Sigmoid colon (tissue), 6 donors: ENCODE measurements at regions not wholly inside any gene's neighbourhood (a gene's known extent, or its start where the extent isn't known, plus 50 kb on each side); places are given as distances from the start of the nearest gene placed in this dataset.

Source experiments
- DNase-seq: peaks from one replicate; pipeline ENCODE4 v3.0.0-alpha.2; 2019
- H3K27ac ChIP-seq, 4 donors: fragments of 200-600 bp; sonication (generic); one replicate each; pipeline ENCODE4 v1.5.1; 2016 to 2019; ENCODE audit warnings: mild to moderate bottlenecking in 1 of 4
- H3K27me3 ChIP-seq, 3 donors: fragments of 200-600 bp; sonication (generic); one replicate each; pipeline ENCODE4 v1.5.1; 2019; ENCODE audit warnings: mild to moderate bottlenecking in 1 of 3
- H3K36me3 ChIP-seq, 4 donors: fragments of 200-600 bp; sonication (generic); one replicate each; pipeline ENCODE4 v1.5.1; 2016 to 2019
- H3K4me1 ChIP-seq, 4 donors: fragments of 200-600 bp; sonication (generic); one replicate each; pipeline ENCODE4 v1.5.1; 2017 to 2019
- H3K4me3 ChIP-seq, 4 donors: fragments of 200-600 bp; sonication (generic); one replicate each; pipeline ENCODE4 v1.5.1; 2017 to 2019; ENCODE audit warnings: mild to moderate bottlenecking in 2 of 4, moderate library complexity in 1 of 4
- H3K9me3 ChIP-seq, 4 donors: fragments of 200-600 bp in 3 of 4; sonication (generic) in 3 of 4; one replicate each; pipeline versions ENCODE4 v1.5.1 to v1.6.1; 2013 to 2019
- CTCF ChIP-seq, 4 experiments: fragments of 450-650 bp in 3 of 4; fragments of 200-600 bp in 1 of 4; IDR thresholded peaks; one replicate each; pipeline ENCODE4 v1.5.1; 2016 to 2019; ENCODE audit warnings: antibody characterized with exemption in 4 of 4, mild to moderate bottlenecking in 3 of 4, moderate library complexity in 2 of 4
- EP300 ChIP-seq, 4 donors: sonication (generic); formaldehyde crosslinking; IDR thresholded peaks; one replicate each; pipeline ENCODE4 v1.6.1; 2017; ENCODE audit warnings: antibody characterized with exemption in 4 of 4
- POLR2A ChIP-seq, 2 donors: fragments of 450-650 bp; IDR thresholded peaks; one replicate each; pipeline ENCODE4 v1.6.1; 2016; ENCODE audit warnings: antibody characterized with exemption in 2 of 2, mild to moderate bottlenecking in 2 of 2, moderate library complexity in 2 of 2
- POLR2AphosphoS5 ChIP-seq, 4 donors: sonication (generic); formaldehyde crosslinking; IDR thresholded peaks; one replicate each; pipeline ENCODE4 v1.6.1; 2017; ENCODE audit warnings: antibody characterized with exemption in 4 of 4
- WGBS, 2 donors: extraction: QIAGEN DNeasy Blood & Tissue Kit; methylation state at CpG; one replicate each; pipeline ENCODE4 v1.1.7; 2013; 5-methylcytosine and 5-hydroxymethylcytosine counted together
- intact Hi-C: fragments of 100-400 bp; cut with DNase I; formaldehyde crosslinking; loops from one replicate; pipeline ENCODE4 v1.15.1; 2023
- donor health status: healthy with polysubstance abuse.
- donor health status: healthy.

GRCh38 chr4:91990726-91991125 lies 313.0 kb upstream of the GRID2 start:
- no peak overlapping the region for H3K4me3 ChIP-seq
- TF ChIP-seq EP300 (IDR thresholded peaks at IDR 0.05) (no peak), POLR2AphosphoS5 (IDR thresholded peaks at IDR 0.05) (no peak), POLR2A (IDR thresholded peaks at IDR 0.05) (no peak), CTCF (IDR thresholded peaks at IDR 0.05) (no peak)
- no peak overlapping the region for H3K27ac ChIP-seq
- H3K27me3 ChIP-seq: no peaks in the 10 kb centered on the region
- no peaks in the 10 kb centered on the region for H3K9me3 ChIP-seq
- 64 to 71% methylated on average over 2 of the region's 2 CpGs for WGBS, 2 donors
- H3K36me3 ChIP-seq: no peaks in the 10 kb centered on the region
- no peaks in the 10 kb centered on the region for H3K4me1 ChIP-seq
- intact Hi-C loops: no loop called here
- DNase-seq: no peak

DNA sequence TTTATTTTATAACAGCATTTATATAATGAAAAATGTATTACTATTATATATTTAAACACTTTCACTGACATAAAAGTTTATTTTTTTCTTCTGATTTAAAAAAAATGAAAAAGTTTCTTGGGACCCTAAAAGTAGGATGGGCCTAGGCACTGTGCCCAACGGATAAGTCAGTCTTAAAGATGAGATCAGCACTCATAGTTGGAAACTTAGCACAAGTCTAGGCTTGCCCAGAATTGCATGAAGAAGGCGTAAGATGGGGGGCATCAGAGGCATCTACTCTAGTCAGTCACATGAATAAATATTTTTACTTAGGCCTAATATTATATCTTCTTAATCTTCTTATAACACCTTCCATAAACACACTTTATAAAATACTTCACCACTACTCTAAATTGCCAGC lies 306.7 kb upstream of the GRID2 start:
- 86 to 87% methylated on average over 2 of the region's 2 CpGs for WGBS, 2 donors
- DNase-seq: no peak
- no peaks in the 10 kb centered on the region for H3K36me3 ChIP-seq

GRCh38 chr4:92012899-92013867 lies 290.6 kb upstream of the GRID2 start:
- Histone ChIP-seq H3K36me3 (no peaks in the 10 kb centered on the region), H3K27me3 (no peaks in the 10 kb centered on the region), H3K27ac (no peak overlapping the region), H3K9me3 (no peaks in the 10 kb centered on the region), H3K4me1 (no peaks in the 10 kb centered on the region), H3K4me3 (no peak overlapping the region)
- DNase-seq: no peak
- intact Hi-C loops: no loop called here
- TF ChIP-seq POLR2A (IDR thresholded peaks at IDR 0.05) (no peak), POLR2AphosphoS5 (IDR thresholded peaks at IDR 0.05) (no peak), CTCF (IDR thresholded peaks at IDR 0.05) (no peak), EP300 (IDR thresholded peaks at IDR 0.05) (no peak)
- WGBS, 2 donors: 20 to 42% methylated on average over 16 of the region's 16 CpGs

More for the DNA sequence above, 306.7 kb upstream of the GRID2 start:
- intact Hi-C loops: no loop called here
- no peaks in the 10 kb centered on the region for H3K27me3 ChIP-seq
- H3K4me3 ChIP-seq: no peak overlapping the region
- H3K27ac ChIP-seq: no peak overlapping the region
- TF ChIP-seq CTCF (IDR thresholded peaks at IDR 0.05) (no peak), EP300 (IDR thresholded peaks at IDR 0.05) (no peak), POLR2AphosphoS5 (IDR thresholded peaks at IDR 0.05) (no peak), POLR2A (IDR thresholded peaks at IDR 0.05) (no peak)
- H3K4me1 ChIP-seq: no peaks in the 10 kb centered on the region
- H3K9me3 ChIP-seq: no peaks in the 10 kb centered on the region

DNA sequence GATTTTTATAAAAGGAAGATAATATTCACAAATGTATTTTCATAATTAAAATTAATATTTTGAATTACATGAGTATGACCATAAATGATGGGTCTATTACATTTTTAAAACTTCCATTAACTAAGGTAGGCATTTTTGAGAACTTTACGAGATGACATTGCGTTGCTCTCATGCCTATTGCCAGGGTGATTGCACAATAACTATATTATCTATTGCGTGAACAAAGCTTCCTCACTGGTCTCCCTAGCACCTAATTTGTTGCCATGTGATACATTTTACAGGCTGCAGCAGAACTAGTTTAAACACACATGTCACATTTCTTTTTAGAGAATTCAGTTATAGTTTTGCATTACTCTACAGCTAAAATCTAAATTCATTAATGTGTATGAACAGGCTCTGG lies 289.7 kb upstream of the GRID2 start:
- Histone ChIP-seq H3K4me3 (no peak overlapping the region), H3K36me3 (no peaks in the 10 kb centered on the region)
- intact Hi-C loops: no loop called here

More for the DNA sequence above, 289.7 kb upstream of the GRID2 start:
- no peak for TF ChIP-seq CTCF (IDR thresholded peaks at IDR 0.05)
- no peak for DNase-seq
- Histone ChIP-seq H3K27ac (no peak overlapping the region), H3K27me3 (no peaks in the 10 kb centered on the region), H3K4me1 (no peaks in the 10 kb centered on the region), H3K9me3 (no peaks in the 10 kb centered on the region)
- 17 to 69% methylated on average over 3 of the region's 3 CpGs for WGBS, 2 donors
